ENCODE measurements at regions not wholly inside any gene's neighbourhood (a gene's known extent, or its start where the extent isn't known, plus 50 kb on each side); places are given as distances from the start of the nearest gene placed in this dataset.

DNA sequence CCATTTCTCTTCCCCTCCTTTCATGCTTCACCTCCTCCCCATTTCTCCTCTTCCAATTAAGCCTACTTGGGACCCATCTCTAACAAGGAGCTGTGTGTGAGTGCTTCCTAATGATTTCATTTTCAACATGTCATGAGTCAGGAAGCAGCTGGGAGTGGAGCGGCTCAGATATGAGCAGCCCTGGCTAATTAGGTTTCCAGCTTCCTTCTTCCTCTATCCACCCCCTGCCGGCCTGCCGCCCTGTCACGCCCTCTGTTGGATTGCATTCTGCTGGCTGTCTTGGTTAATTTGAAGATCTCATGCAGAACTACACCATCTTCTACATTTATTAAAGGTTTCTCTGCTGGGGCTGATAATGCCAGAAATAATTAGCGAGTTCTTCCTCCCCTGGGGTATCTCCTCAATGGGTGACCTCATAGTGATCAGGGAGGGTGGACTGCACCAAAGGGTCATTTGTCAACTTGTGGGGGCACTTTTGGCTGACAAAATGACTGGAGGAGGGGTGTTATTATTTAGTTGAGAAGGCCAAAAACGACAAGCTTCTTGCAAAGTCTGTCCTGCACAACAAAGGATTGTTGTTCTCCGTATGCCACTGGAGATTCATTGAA, 300.9 kb upstream of the SRRM4 start:
- TF ChIP-seq, protein P1, sequence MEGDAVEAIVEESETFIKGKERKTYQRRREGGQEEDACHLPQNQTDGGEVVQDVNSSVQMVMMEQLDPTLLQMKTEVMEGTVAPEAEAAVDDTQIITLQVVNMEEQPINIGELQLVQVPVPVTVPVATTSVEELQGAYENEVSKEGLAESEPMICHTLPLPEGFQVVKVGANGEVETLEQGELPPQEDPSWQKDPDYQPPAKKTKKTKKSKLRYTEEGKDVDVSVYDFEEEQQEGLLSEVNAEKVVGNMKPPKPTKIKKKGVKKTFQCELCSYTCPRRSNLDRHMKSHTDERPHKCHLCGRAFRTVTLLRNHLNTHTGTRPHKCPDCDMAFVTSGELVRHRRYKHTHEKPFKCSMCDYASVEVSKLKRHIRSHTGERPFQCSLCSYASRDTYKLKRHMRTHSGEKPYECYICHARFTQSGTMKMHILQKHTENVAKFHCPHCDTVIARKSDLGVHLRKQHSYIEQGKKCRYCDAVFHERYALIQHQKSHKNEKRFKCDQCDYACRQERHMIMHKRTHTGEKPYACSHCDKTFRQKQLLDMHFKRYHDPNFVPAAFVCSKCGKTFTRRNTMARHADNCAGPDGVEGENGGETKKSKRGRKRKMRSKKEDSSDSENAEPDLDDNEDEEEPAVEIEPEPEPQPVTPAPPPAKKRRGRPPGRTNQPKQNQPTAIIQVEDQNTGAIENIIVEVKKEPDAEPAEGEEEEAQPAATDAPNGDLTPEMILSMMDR (IDR thresholded peaks at IDR 0.05) = peak in 1 of 5 experiments; percentile 6
- TF ChIP-seq POLR2A (IDR thresholded peaks at IDR 0.05) = no peak
- no peak for TF ChIP-seq POLR2AphosphoS5 (IDR thresholded peaks at IDR 0.05)
- TF ChIP-seq EP300 (IDR thresholded peaks at IDR 0.05; ENCODE audit: low read depth) = no peak
- peaks cover 4% of the 10 kb centered on the region for H3K27me3 ChIP-seq
- in situ Hi-C loops (cut with MboI; ENCODE audit: low pct_ligation_motif_present in 1 of 4, low pct_unique_long_range_greater_than_20kb in 1 of 4, low sequenced_read_pairs in 3 of 4) (no loop called here), intact Hi-C loops (cut with DNase I; ENCODE audit: low total_unique reads) (loop anchor here (10.0 kb wide), 1 partner anchor 1866 kb away; no protein-coding TSS in a partner anchor)
- WGBS, 2 donors (ENCODE audit: low coverage in 1 of 2) = 36 to 45% methylated on average over 6 to 7 of the region's 7 CpGs
- no peaks in the 10 kb centered on the region for H3K36me3 ChIP-seq
- no peak overlapping the region for H3K4me3 ChIP-seq
- peaks cover 0 to 1% (median under 1%) of the 10 kb centered on the region in 4 donors for H3K4me1 ChIP-seq
- H3K27ac ChIP-seq = no peak overlapping the region
- no peaks in the 10 kb centered on the region for H3K9me3 ChIP-seq
- DNase-seq = peak; percentile 50

DNA sequence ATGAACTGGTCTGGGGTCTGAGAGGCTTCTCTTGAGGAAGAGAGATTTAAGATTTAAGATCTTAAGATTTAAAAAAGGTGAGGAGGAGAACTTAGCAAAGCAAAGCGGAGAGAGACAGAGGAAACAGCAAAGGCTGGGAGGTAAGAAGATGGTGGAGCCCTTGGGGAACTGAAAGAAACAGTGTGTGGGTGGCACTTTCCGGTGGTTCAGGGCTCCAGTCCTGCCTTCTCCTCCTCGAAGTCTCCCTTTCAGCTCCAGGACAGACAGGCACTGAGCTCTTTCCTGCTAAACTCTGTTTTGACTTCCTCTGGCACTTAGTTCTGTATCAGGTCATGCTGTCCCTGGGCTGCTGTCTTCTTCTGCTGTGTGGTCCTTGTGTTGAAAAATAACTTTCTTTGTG, 298.7 kb upstream of the SRRM4 start:
- no peaks in the 10 kb centered on the region for H3K9me3 ChIP-seq
- H3K36me3 ChIP-seq = no peaks in the 10 kb centered on the region
- no peak for DNase-seq
- 69 to 74% methylated on average over 3 of the region's 3 CpGs for WGBS, 2 donors (ENCODE audit: low coverage in 1 of 2)
- H3K27me3 ChIP-seq = peaks cover 4% of the 10 kb centered on the region
- H3K27ac ChIP-seq = no peak overlapping the region
- in situ Hi-C loops (cut with MboI; ENCODE audit: low pct_ligation_motif_present in 1 of 4, low pct_unique_long_range_greater_than_20kb in 1 of 4, low sequenced_read_pairs in 3 of 4) = no loop called here
- TF ChIP-seq, protein P1 (IDR thresholded peaks at IDR 0.05) = no peak
- peaks cover 0 to 11% (median 10%) of the 10 kb centered on the region in 4 donors for H3K4me1 ChIP-seq
- no peak overlapping the region for H3K4me3 ChIP-seq
- intact Hi-C loops (cut with DNase I; ENCODE audit: low total_unique reads) = loop anchor here (10.0 kb wide), 1 partner anchor 1868 kb away; no protein-coding TSS in a partner anchor

DNA sequence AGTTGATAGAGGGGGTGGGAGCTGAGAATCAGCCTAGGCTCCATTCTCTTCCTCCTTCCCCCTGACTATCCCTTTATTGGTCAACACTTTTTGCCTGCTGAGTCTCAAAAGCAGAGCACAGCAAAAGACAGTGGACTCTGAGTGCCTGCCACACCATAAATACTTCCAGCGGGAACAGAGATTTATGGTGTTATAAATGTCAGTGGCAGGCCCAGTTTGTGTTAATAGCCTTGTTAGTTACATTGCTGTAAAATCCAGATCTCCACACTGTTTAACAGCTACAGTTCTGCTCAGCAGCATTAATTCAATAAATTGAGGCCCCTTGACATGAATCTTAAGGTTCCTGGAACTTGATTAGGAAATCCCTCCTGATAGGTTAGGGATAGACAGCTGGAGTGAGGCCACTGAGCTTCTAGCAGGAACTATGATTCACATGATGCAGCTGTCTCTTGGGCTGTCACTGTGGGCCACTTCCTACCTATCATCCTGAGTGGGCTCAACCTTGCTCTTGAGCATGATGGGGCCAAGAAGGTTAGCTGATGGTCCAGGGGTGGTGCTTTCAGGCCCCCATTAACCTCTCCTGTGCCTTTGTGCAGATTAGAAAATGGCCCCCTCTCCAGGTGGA, 295.2 kb upstream of the SRRM4 start:
- Histone ChIP-seq H3K9me3 (no peaks in the 10 kb centered on the region), H3K27me3 (peaks cover 4% of the 10 kb centered on the region), H3K4me1 (peaks cover 0 to 11% (median 10%) of the 10 kb centered on the region in 4 donors), H3K27ac (peak overlapping the region; percentile 32 to 68 (median 50)), H3K4me3 (no peak overlapping the region), H3K36me3 (no peaks in the 10 kb centered on the region)
- in situ Hi-C loops (cut with MboI; ENCODE audit: low pct_ligation_motif_present in 1 of 4, low pct_unique_long_range_greater_than_20kb in 1 of 4, low sequenced_read_pairs in 3 of 4) = no loop called here
- TF ChIP-seq EP300 (IDR thresholded peaks at IDR 0.05; ENCODE audit: low read depth) (peak; percentile 17), POLR2AphosphoS5 (IDR thresholded peaks at IDR 0.05) (peak; percentile 58 to 87 (median 80))
- TF ChIP-seq, protein P1 (IDR thresholded peaks at IDR 0.05) = no peak
- WGBS, 2 donors (ENCODE audit: low coverage in 1 of 2) = 0% methylated on average over 1 of the region's 1 CpG; no CpG with 5 or more reads in 1 of the 2 donors
- peak; percentile 27 for DNase-seq
- intact Hi-C loops (cut with DNase I; ENCODE audit: low total_unique reads) = loop anchor here (10.0 kb wide), 1 partner anchor 1871 kb away; no protein-coding TSS in a partner anchor

DNA sequence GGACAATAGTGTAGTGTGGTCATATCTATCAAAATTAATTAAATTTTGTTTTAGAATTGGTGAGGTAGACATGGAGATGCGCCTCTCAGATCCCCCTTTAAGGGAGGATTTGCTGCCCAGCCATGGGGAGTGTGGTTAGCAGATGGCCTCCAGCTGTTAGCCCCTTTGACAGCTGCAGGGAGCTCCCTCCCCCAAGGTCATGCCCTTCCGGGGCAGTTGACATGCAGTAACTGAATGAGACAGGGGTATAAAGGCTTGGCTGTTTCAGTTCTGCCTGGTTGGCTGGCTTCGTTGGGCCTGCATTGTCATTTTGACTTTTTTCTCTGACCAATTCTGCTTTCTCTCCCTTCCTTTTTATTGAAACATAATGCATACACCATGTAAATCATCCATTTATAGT, 291.5 kb upstream of the SRRM4 start:
- Histone ChIP-seq H3K9me3 (no peaks in the 10 kb centered on the region), H3K36me3 (no peaks in the 10 kb centered on the region), H3K27me3 (no peaks in the 10 kb centered on the region), H3K4me1 (peaks cover 0 to 11% (median 10%) of the 10 kb centered on the region in 4 donors), H3K4me3 (no peak overlapping the region), H3K27ac (no peak overlapping the region)
- intact Hi-C loops (cut with DNase I; ENCODE audit: low total_unique reads) = loop anchor here (10.0 kb wide), 1 partner anchor 1875 kb away; no protein-coding TSS in a partner anchor
- TF ChIP-seq POLR2AphosphoS5 (IDR thresholded peaks at IDR 0.05) (no peak), EP300 (IDR thresholded peaks at IDR 0.05; ENCODE audit: low read depth) (no peak), POLR2A (IDR thresholded peaks at IDR 0.05) (no peak)
- TF ChIP-seq, protein P1 (IDR thresholded peaks at IDR 0.05) = no peak
- WGBS, 2 donors (ENCODE audit: low coverage in 1 of 2) = 41% methylated on average over 3 of the region's 3 CpGs; no CpG with 5 or more reads in 1 of the 2 donors
- no peak for DNase-seq
- in situ Hi-C loops (cut with MboI; ENCODE audit: low pct_ligation_motif_present in 1 of 4, low pct_unique_long_range_greater_than_20kb in 1 of 4, low sequenced_read_pairs in 3 of 4) = no loop called here
